Brain pericyte (primary cell): ENCODE measurements at regions not wholly inside any gene's neighbourhood (a gene's known extent, or its start where the extent isn't known, plus 50 kb on each side); places are given as distances from the start of the nearest gene placed in this dataset.

Experiments used
- DNase-seq: peaks from one replicate; pipeline ENCODE4 v3.0.0-alpha.2; 2012; ENCODE audit warnings: low read depth, low spot score

GRCh38 chr6:47151232-47151898, 109.2 kb upstream of the ADGRF1 start:
- DNase-seq, result no peak

GRCh38 chr6:47149554-47149953, 107.4 kb upstream of the ADGRF1 start:
- no peak for DNase-seq

GRCh38 chr6:47149066-47149465, 106.9 kb upstream of the ADGRF1 start:
- DNase-seq, result no peak

- DNase-seq, result no peak
Observed at GRCh38 chr6:47147836-47148344, 105.8 kb upstream of the ADGRF1 start.

- DNase-seq, result no peak
Observed at GRCh38 chr6:47147175-47147727, 105.1 kb upstream of the ADGRF1 start.

- DNase-seq, result no peak
Observed at GRCh38 chr6:47146431-47147174, 104.5 kb upstream of the ADGRF1 start.

GRCh38 chr6:47145212-47145611, 103.1 kb upstream of the ADGRF1 start:
- DNase-seq, result no peak

- DNase-seq, result no peak
Observed at GRCh38 chr6:47144306-47144705, 102.2 kb upstream of the ADGRF1 start.

GRCh38 chr6:47141963-47142362, 99.8 kb upstream of the ADGRF1 start:
- no peak for DNase-seq

- DNase-seq, result no peak
Observed at GRCh38 chr6:47141171-47141570, 99.0 kb upstream of the ADGRF1 start.

- no peak for DNase-seq
Observed at GRCh38 chr6:47138046-47138445, 95.9 kb upstream of the ADGRF1 start.

- DNase-seq, result no peak
Observed at GRCh38 chr6:47137073-47137472, 94.9 kb upstream of the ADGRF1 start.

GRCh38 chr6:47135772-47136171, 93.6 kb upstream of the ADGRF1 start:
- DNase-seq, result peak; percentile 56

GRCh38 chr6:47134476-47135189, 92.5 kb upstream of the ADGRF1 start:
- DNase-seq, result peak; percentile 90

GRCh38 chr6:47133230-47134000, 91.3 kb upstream of the ADGRF1 start:
- DNase-seq, result no peak

GRCh38 chr6:47132724-47133123, 90.6 kb upstream of the ADGRF1 start:
- DNase-seq, result no peak

GRCh38 chr6:47131773-47132172, 89.6 kb upstream of the ADGRF1 start:
- DNase-seq, result no peak

- no peak for DNase-seq
Observed at GRCh38 chr6:47130086-47130485, 88.0 kb upstream of the ADGRF1 start.

- no peak for DNase-seq
Observed at GRCh38 chr6:47129129-47129528, 87.0 kb upstream of the ADGRF1 start.

- no peak for DNase-seq
Observed at GRCh38 chr6:47126647-47127391, 84.7 kb upstream of the ADGRF1 start.

- no peak for DNase-seq
Observed at GRCh38 chr6:47118611-47119010, 76.5 kb upstream of the ADGRF1 start.
